ENCODE measurements at regions not wholly inside any gene's neighbourhood (a gene's known extent, or its start where the extent isn't known, plus 50 kb on each side); places are given as distances from the start of the nearest gene placed in this dataset.

GRCh38 chr10:123301077-123301857 lies 147.1 kb downstream of the BUB3 start:
- no peak overlapping the region for H2BK120ac ChIP-seq (replicated peaks; ENCODE audit: low read depth, low read length)
- DNase-seq (ENCODE audit: low read depth in 1 of 2, low spot score in 2 of 2) (no peak), FAIRE-seq (no peak)
- H4K20me1 ChIP-seq (replicated peaks in 1 of 2; ENCODE audit: control insufficient read depth in 1 of 2, insufficient read depth in 2 of 2, low read length in 2 of 2), result no peaks in the 10 kb centered on the region
- H3K9ac ChIP-seq (replicated peaks in 1 of 4; ENCODE audit: extremely low read depth in 1 of 4, low read depth in 3 of 4, low read length in 3 of 4), result no peak overlapping the region
- H3K79me1 ChIP-seq (ENCODE audit: low read depth, low read length), result no peaks in the 10 kb centered on the region
- no peak overlapping the region for H3K4me2 ChIP-seq (ENCODE audit: insufficient read depth in 1 of 2, low read depth in 2 of 2, low read length in 2 of 2)
- WGBS, 2 experiments (ENCODE audit: extremely low coverage in 1 of 2, insufficient coverage in 1 of 2, insufficient read length in 1 of 2, insufficient replicate concordance in 2 of 2, low coverage in 1 of 2, low lambda C conversion rate in 2 of 2, missing lambda C conversion rate in 1 of 2), result 83% methylated on average over 10 of the region's 10 CpGs; no CpG with 5 or more reads in 1 of the 2 experiments
- H3K23ac ChIP-seq (ENCODE audit: insufficient read length), result no peak overlapping the region
- H3K4me3 ChIP-seq (ENCODE audit: extremely low read depth in 1 of 4, insufficient read depth in 2 of 4, low read depth in 3 of 4, low read length in 4 of 4), result no peak overlapping the region
- no peaks in the 10 kb centered on the region for H3K36me3 ChIP-seq (ENCODE audit: control insufficient read depth in 2 of 4, insufficient read depth in 4 of 4, low read length in 3 of 4)
- no peaks in the 10 kb centered on the region for H3K79me2 ChIP-seq (ENCODE audit: control insufficient read depth in 1 of 2, insufficient read depth in 2 of 2, low read length in 2 of 2)
- H3K9me3 ChIP-seq (ENCODE audit: insufficient read depth in 2 of 2, low read depth in 1 of 2, low read length in 1 of 2), result peaks cover 5 to 7% of the 10 kb centered on the region in 2 experiments; a peak in 3 of 4 replicates
- TF ChIP-seq ATF2 (IDR thresholded peaks at IDR 0.05; ENCODE audit: low read length) (no peak), KDM5A (IDR thresholded peaks at IDR 0.05; ENCODE audit: low read length) (no peak), CBX8 (IDR thresholded peaks at IDR 0.05; ENCODE audit: borderline replicate concordance, low read depth, low read length) (no peak), SAP30 (IDR thresholded peaks at IDR 0.05; ENCODE audit: insufficient read depth, insufficient replicate concordance, low read length) (no peak), CTCF (IDR thresholded peaks at IDR 0.05; ENCODE audit: control extremely low read depth in 1 of 3, insufficient read depth in 1 of 3, low read depth in 1 of 3, low read length in 3 of 3) (no peak), SIN3A (conservative IDR thresholded peaks at IDR 0.05 in 1 of 2, IDR thresholded peaks at IDR 0.05 in 1 of 2; ENCODE audit: low read depth in 1 of 2, low read length in 2 of 2) (no peak), RAD21 (IDR thresholded peaks at IDR 0.05 in 1 of 2, conservative IDR thresholded peaks at IDR 0.05 in 1 of 2; ENCODE audit: low read depth in 2 of 2, low read length in 2 of 2) (peak; percentile 17 to 29; a peak in 2 of 4 replicates)
- no peak overlapping the region for H3K18ac ChIP-seq (ENCODE audit: extremely low read depth, low read length)
- H2BK12ac ChIP-seq (ENCODE audit: low read depth, low read length), result no peak overlapping the region
- H2AFZ ChIP-seq (ENCODE audit: low read length), result no peak overlapping the region
- no peaks in the 10 kb centered on the region for H3K23me2 ChIP-seq (ENCODE audit: low read depth, low read length)
- H2BK20ac ChIP-seq (ENCODE audit: low read length), result no peak overlapping the region
- H3K4ac ChIP-seq (replicated peaks; ENCODE audit: insufficient read length, low read depth, low read length), result no peak overlapping the region
- no peaks in the 10 kb centered on the region for H3K4me1 ChIP-seq (replicated peaks in 1 of 4; ENCODE audit: control insufficient read depth in 3 of 4, insufficient read depth in 4 of 4, low read length in 3 of 4)
- no peak overlapping the region for H2BK5ac ChIP-seq (ENCODE audit: low read depth, low read length)
- H4K5ac ChIP-seq (ENCODE audit: insufficient read length, low read depth, low read length), result no peak overlapping the region
- ChIA-PET POLR2A (ENCODE audit: partially characterized antibody) (no interaction called here), CTCF (ENCODE audit: partially characterized antibody) (interaction anchor here (0.7 to 1.9 kb wide), 5 partner anchors 27 to 258 kb away, joined by 3 to 7 read pairs (median 4); no protein-coding TSS in a partner anchor)
- no peak overlapping the region for H3K56ac ChIP-seq (replicated peaks; ENCODE audit: insufficient read length, low read depth, low read length)
- no peak overlapping the region for H4K8ac ChIP-seq (ENCODE audit: extremely low read depth, insufficient read depth, low read length)
- no peak overlapping the region for H4K91ac ChIP-seq (replicated peaks; ENCODE audit: insufficient read length, low read length)
- H3K27ac ChIP-seq (ENCODE audit: low read depth, low read length), result no peak overlapping the region
- H3K27me3 ChIP-seq (replicated peaks in 1 of 4; ENCODE audit: control insufficient read depth in 3 of 4, extremely low read depth in 1 of 4, insufficient read depth in 3 of 4, low read length in 3 of 4), result no peaks in the 10 kb centered on the region
- H2BK15ac ChIP-seq (ENCODE audit: low read length), result no peak overlapping the region
- no peak overlapping the region for H2AK5ac ChIP-seq (ENCODE audit: low read depth, low read length)
- no peak overlapping the region for H3K14ac ChIP-seq (ENCODE audit: insufficient read length)

Data from H1 (cell line).